Colonic mucosa (tissue), 4 donors: ENCODE measurements at regions not wholly inside any gene's neighbourhood (a gene's known extent, or its start where the extent isn't known, plus 50 kb on each side); places are given as distances from the start of the nearest gene placed in this dataset.

Source experiments
- DNase-seq: peaks from one replicate; pipeline ENCODE4 v3.0.0-alpha.2; 2020
- H3K27ac ChIP-seq: fragments of 200-600 bp; one replicate; pipeline ENCODE4 v1.8.0; 2021
- H3K27me3 ChIP-seq: fragments of 200-600 bp; one replicate; pipeline ENCODE4 v1.8.0; 2021
- H3K36me3 ChIP-seq: fragments of 200-600 bp; one replicate; pipeline ENCODE4 v1.8.0; 2021
- H3K4me1 ChIP-seq: fragments of 200-600 bp; one replicate; pipeline ENCODE4 v1.8.0; 2021; ENCODE audit warnings: mild to moderate bottlenecking
- H3K4me3 ChIP-seq: fragments of 200-600 bp; one replicate; pipeline ENCODE4 v1.8.0; 2021
- H3K9ac ChIP-seq, 2 donors: one replicate each; pipeline ENCODE4 v1.7.0; 2013; ENCODE audit warnings: control low read depth in 2 of 2, low read depth in 2 of 2, low read length in 2 of 2
- H3K9me3 ChIP-seq: fragments of 200-600 bp; one replicate; pipeline ENCODE4 v1.8.0; 2021
- intact Hi-C: fragments of 100-400 bp; cut with DNase I; formaldehyde crosslinking; loops from one replicate; pipeline ENCODE4 v1.14.1; 2022
- TF ChIP-seq, protein P1 (sequence below): fragments of 200-600 bp; IDR thresholded peaks from one replicate; pipeline ENCODE4 v1.8.0; 2022; ENCODE audit warnings: antibody characterized with exemption, mild to moderate bottlenecking
- donor health status: healthy.
- donor health status: DM: no; HTN: no; CAD: no.
- donor health status: DM: no; HTN: no; CAD: no.

DNA sequence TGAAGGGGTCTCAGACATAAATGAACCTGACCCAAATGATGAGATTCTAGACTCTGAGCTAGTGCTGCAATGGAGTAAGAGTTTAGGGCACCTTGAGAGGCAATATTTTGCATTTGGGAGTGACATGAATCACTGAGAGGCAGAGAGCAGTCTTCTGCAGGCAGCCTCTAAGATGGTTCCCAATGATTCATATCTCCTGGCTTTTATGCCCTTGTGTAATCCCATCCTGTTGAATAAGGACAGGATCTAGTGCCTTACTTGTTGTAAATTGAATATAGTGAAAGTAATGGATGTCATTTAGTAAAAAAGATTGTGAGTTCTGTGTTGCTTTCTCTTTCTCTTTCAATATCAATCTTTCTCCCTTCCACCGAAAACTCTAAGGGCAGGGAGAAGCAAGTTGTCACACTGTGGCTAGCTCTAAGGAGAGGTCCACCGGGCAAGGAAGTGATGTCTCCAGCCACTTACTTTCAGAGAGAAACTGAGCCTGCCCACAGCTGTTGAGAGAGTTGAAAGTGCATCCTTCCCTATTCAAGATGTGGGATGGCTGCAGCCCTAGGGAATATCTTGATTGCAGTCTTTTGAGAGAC is 144.7 kb downstream of the TRIB2 start:
- TF ChIP-seq, protein P1, sequence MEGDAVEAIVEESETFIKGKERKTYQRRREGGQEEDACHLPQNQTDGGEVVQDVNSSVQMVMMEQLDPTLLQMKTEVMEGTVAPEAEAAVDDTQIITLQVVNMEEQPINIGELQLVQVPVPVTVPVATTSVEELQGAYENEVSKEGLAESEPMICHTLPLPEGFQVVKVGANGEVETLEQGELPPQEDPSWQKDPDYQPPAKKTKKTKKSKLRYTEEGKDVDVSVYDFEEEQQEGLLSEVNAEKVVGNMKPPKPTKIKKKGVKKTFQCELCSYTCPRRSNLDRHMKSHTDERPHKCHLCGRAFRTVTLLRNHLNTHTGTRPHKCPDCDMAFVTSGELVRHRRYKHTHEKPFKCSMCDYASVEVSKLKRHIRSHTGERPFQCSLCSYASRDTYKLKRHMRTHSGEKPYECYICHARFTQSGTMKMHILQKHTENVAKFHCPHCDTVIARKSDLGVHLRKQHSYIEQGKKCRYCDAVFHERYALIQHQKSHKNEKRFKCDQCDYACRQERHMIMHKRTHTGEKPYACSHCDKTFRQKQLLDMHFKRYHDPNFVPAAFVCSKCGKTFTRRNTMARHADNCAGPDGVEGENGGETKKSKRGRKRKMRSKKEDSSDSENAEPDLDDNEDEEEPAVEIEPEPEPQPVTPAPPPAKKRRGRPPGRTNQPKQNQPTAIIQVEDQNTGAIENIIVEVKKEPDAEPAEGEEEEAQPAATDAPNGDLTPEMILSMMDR, result no peak
- Histone ChIP-seq H3K9ac (no peak overlapping the region), H3K36me3 (no peaks in the 10 kb centered on the region), H3K4me1 (no peaks in the 10 kb centered on the region), H3K4me3 (no peak overlapping the region), H3K9me3 (no peaks in the 10 kb centered on the region), H3K27ac (no peak overlapping the region), H3K27me3 (no peaks in the 10 kb centered on the region)
- intact Hi-C loops, result no loop called here
- DNase-seq, result no peak

DNA sequence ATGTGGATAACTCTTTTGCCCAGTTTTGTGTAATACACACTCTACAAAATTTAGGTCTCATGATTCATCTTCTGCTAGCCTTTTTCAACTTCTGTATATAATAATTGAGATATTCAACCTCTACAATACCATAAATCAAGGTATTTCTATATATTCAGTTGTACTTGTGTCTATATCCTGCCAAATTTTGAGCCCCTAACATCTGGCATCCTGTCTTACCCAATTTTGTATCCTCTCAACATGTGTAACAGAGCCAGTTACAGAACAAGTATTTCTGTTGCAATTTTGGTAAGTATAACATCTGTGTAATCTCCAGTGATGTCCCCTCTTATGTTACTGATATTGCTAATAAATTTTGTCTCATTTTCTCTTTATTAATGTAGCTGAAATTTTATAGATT is 145.8 kb downstream of the TRIB2 start:
- intact Hi-C loops, result no loop called here
- Histone ChIP-seq H3K4me3 (no peak overlapping the region), H3K27me3 (no peaks in the 10 kb centered on the region), H3K4me1 (no peaks in the 10 kb centered on the region), H3K9me3 (no peaks in the 10 kb centered on the region), H3K9ac (no peak overlapping the region), H3K36me3 (no peaks in the 10 kb centered on the region), H3K27ac (no peak overlapping the region)
- TF ChIP-seq, protein P1, result no peak
- DNase-seq, result no peak

DNA sequence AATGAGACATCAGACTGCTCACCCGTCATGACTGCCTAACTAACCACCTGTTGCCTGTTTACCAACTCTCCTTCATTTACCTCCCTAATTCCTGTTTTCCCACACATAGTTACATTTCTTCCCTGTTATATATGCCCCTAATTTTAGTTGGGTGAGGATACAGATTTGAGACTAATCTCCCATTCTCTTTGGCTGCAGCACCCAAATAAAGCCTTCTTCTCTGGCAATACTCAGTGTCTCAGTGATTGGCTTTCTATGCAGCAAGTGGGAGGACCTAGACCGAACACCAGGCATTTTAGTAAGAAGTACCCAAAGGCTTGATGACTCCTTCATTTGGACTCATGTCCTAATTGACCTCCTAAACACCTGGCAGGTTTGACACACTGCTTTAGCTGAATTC is 147.2 kb downstream of the TRIB2 start:
- Histone ChIP-seq H3K36me3 (no peaks in the 10 kb centered on the region), H3K27me3 (no peaks in the 10 kb centered on the region), H3K27ac (no peak overlapping the region), H3K4me3 (no peak overlapping the region), H3K9ac (no peak overlapping the region), H3K4me1 (no peaks in the 10 kb centered on the region), H3K9me3 (no peaks in the 10 kb centered on the region)
- TF ChIP-seq, protein P1, result no peak
- no peak for DNase-seq
- intact Hi-C loops, result no loop called here

DNA sequence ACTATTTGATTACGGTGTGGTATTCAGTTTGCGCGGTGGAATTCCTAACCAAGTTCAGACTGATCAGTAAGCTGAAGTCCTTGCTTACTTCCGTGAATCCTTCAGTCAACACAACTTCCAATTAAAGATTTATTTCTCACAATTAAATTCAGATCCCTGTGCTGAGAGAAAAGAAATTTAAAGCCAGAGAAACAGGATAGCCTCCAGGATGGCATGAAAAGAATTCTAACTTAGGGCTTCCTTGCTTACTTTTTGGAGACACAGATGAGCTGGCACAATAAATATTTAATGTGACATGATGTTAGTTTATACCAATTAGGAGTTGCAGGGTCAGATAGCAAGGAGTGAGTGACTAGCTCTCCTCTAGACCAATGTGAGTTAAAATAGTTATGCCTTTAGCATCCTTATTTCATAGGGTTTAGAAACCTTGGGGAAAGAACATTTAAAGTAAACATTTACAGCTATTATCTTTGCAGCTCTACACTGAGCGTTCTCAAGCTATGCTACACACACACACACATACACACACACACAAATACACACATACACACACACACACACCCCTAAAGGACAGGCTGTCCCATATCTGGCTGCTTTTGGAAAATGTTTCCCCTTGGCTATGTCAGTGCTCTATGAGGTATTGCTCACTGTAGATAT is 151.0 kb downstream of the TRIB2 start:
- intact Hi-C loops, result no loop called here
- Histone ChIP-seq H3K4me3 (no peak overlapping the region), H3K9me3 (no peaks in the 10 kb centered on the region), H3K4me1 (no peaks in the 10 kb centered on the region), H3K36me3 (no peaks in the 10 kb centered on the region), H3K27ac (no peak overlapping the region), H3K27me3 (no peaks in the 10 kb centered on the region), H3K9ac (no peak overlapping the region)
- TF ChIP-seq, protein P1, result no peak
- no peak for DNase-seq

DNA sequence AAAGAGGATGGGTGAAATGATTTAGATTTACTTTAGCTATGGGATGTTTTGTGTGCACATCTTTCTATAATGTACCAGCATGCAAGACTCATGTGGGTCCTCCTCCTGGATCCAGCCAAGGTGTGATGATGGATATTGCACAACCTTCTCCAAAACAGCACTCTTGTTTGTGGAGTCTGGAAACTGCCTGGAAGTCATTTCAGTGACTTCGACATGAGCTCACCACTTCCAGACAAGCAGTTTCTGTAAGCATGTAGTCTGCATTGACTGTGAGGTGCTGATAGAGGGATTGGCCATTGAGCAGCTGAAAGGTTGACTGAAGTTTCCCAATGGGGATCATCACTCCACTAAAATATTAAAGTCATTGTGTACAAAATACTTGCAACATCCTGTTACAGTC is 154.0 kb downstream of the TRIB2 start:
- Histone ChIP-seq H3K9me3 (no peaks in the 10 kb centered on the region), H3K27ac (no peak overlapping the region), H3K27me3 (no peaks in the 10 kb centered on the region), H3K4me3 (no peak overlapping the region), H3K4me1 (no peaks in the 10 kb centered on the region), H3K36me3 (no peaks in the 10 kb centered on the region), H3K9ac (no peak overlapping the region)
- intact Hi-C loops, result no loop called here
- TF ChIP-seq, protein P1, result no peak
- no peak for DNase-seq
